Stimulated activated effector memory CD8-positive, alpha-beta T cell treated with anti-CD3 and anti-CD28 coated beads, Interleukin-12 subunit alpha, Interleukin-12 subunit beta, amount 100 ng/mL, for 72 hours (primary cell): ENCODE measurements at regions not wholly inside any gene's neighbourhood (a gene's known extent, or its start where the extent isn't known, plus 50 kb on each side); places are given as distances from the start of the nearest gene placed in this dataset.
"Not testable (repeated sequence)": the region's sequence is repeated elsewhere in the genome, so short reads cannot be mapped to it uniquely, and the experiment has no call there.

Experiments used
- ATAC-seq: fragments of 150-1000 bp; cut with Tn5 transposase; 2 replicates; pipeline ENCODE4 v1.10.0; 2021
- DNase-seq, 2 donors: peaks; one replicate each; pipeline ENCODE4 v3.0.0; 2021 to 2022; ENCODE audit warnings: low spot score in 2 of 2
- H3K27ac Mint-ChIP-seq: one replicate; pipeline ENCODE4 v1.8.0; 2022; ENCODE audit warnings: mild to moderate bottlenecking, mixed read lengths
- H3K36me3 Mint-ChIP-seq: one replicate; pipeline ENCODE4 v1.8.0; 2022; ENCODE audit warnings: mild to moderate bottlenecking, mixed read lengths
- H3K4me1 Mint-ChIP-seq: one replicate; pipeline ENCODE4 v1.8.0; 2022; ENCODE audit warnings: mixed read lengths
- H3K4me3 Mint-ChIP-seq: one replicate; pipeline ENCODE4 v1.8.0; 2022; ENCODE audit warnings: mild to moderate bottlenecking, mixed read lengths
- H3K9me3 Mint-ChIP-seq: one replicate; pipeline ENCODE4 v1.8.0; 2022; ENCODE audit warnings: mixed read lengths

DNA sequence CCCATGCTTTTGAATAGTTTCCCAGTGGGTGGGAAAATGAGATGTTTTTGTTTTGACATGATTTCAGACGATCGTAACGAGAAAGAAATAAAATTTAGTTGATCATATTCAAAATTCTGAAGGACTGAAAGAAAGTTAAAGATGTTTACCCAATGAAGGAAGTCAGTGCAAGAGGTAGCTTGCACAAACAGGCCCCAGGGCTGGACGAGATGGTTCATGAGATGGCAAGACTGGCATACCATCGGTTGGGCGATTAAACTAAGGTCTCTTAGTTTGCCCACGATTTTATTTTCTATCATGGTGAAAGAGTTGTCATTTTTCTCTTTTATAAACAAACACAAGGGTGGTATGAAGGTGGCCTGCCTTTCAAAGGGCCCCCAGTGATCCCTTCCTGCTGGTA lies 124.5 kb upstream of the TBX5 start:
- Mint-ChIP-seq H3K9me3 (peaks cover 3% of the 10 kb centered on the region), H3K27ac (no peak overlapping the region), H3K4me3 (no peak overlapping the region), H3K4me1 (no peaks in the 10 kb centered on the region), H3K36me3 (no peaks in the 10 kb centered on the region)
- DNase-seq (no peak), ATAC-seq (no peak)

DNA sequence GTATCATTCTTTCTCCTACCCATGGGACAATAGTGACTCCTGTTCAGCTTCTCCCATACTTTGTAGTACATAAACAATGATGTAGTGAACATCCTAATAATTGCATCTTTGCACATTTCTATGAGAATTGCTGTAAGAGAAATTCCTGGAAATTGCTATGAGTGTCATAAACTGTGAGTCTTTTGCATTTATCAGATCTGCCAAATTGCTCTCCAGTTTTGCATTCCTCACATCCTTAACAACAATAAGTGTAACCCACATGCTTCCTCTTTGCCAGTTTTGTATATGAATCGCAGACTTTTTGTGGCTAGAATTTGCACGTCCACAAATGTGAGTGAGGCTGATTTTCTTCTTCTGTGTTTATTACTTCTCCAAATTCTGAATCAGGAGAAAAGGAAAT lies 124.0 kb upstream of the TBX5 start:
- no peak overlapping the region for H3K4me3 Mint-ChIP-seq

DNA sequence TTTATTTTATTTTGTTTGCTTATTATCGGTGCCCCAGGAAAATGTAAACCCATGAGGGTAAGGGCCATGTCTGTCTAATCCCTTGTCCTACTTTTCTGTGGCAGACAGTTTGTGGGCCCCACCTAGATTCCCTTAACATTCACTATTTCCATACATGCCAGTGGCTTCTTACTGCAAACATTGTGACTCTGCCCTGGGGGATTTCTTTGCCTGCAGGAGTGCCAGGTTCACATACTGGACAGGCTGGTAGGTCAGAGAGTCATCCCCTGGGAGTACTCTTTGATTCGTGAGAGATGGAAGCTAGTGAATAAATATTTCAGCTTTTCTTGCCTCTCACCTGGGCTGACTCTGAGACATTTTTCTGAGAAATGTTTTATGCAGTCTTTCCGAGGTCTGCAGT lies 122.8 kb upstream of the TBX5 start:
- no peak for ATAC-seq
- H3K4me3 Mint-ChIP-seq: no peak overlapping the region
- peaks cover 3% of the 10 kb centered on the region for H3K9me3 Mint-ChIP-seq
- no peaks in the 10 kb centered on the region for H3K4me1 Mint-ChIP-seq
- no peaks in the 10 kb centered on the region for H3K36me3 Mint-ChIP-seq
- no peak for DNase-seq
- no peak overlapping the region for H3K27ac Mint-ChIP-seq

More for the DNA sequence above, 124.0 kb upstream of the TBX5 start:
- Mint-ChIP-seq H3K4me1 (no peaks in the 10 kb centered on the region), H3K27ac (no peak overlapping the region), H3K9me3 (peaks cover 3% of the 10 kb centered on the region), H3K36me3 (no peaks in the 10 kb centered on the region)
- ATAC-seq (no peak), DNase-seq (no peak)

DNA sequence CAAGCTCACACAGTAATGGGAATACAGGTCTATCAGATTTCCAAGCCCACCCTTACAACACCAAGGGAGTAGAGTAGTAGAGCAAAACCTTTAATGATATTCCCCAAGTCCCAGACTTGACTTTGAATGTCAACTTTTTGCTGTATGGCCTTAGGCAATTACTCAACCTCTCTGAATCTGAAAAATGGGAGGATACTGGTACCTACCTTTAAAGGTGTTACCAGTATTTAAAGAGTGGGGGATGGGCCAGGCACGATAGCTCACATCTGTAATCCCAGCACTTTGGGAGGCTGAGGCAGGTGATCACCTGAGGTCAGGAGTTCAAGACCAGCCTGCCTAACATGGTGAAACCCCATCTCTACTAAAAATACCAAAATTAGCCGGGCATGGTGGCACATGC lies 115.2 kb upstream of the TBX5 start:
- DNase-seq, H3K9me3 Mint-ChIP-seq, H3K4me3 Mint-ChIP-seq, H3K36me3 Mint-ChIP-seq, H3K4me1 Mint-ChIP-seq, H3K27ac Mint-ChIP-seq, ATAC-seq: not testable (repeated sequence)

DNA sequence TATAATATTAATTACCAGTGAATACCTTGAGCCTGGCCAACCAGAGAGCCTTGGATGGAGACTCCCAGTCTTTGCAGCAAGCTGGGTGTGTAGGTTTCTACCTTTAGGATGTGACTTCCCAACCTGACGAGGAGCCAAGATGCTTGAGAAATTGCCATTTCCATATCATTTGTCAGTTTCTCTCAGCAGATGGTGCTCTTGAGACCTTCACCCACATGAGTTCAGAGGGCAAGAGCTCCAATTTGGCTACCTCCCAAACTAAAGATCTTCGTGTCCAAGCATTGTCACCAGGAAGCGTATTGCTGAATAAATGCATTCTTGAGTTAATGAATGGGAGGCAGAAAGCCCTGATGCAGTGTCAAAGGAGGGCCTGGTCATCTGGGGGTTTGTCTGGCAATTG lies 106.4 kb upstream of the TBX5 start:
- Mint-ChIP-seq H3K4me3 (no peak overlapping the region), H3K27ac (no peak overlapping the region), H3K9me3 (no peaks in the 10 kb centered on the region), H3K36me3 (no peaks in the 10 kb centered on the region), H3K4me1 (no peaks in the 10 kb centered on the region)
- ATAC-seq: no peak
- DNase-seq: no peak

DNA sequence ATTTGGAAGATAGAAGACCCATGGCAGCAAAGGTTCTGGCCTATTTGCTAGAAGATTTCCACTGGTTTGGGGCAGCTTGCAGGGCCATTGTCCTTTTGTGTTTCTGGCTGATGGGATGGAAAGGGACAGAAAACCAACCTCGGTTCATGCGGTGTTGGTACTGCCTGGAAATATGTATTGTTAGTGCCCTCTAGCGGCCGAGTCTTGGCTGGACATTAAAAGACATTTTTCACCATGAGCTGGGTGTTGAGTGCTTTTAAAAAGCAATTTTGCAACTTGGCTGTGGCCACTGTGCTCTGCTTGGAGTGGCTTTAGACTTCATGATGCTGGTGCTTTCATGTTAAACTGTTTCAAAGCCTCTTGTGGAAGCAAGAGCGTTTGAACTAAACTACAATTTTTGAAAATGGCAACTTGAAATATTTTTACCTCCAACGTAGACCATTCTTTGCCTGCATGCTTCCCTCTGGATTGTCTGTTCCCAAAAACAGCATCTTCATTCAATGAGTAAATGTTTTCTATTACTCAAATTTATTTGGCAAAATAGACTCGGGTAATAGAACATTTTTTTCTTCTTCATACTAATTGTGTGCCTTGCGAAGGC lies 102.7 kb upstream of the TBX5 start:
- H3K36me3 Mint-ChIP-seq: no peaks in the 10 kb centered on the region
- no peak overlapping the region for H3K4me3 Mint-ChIP-seq
- DNase-seq (peak; percentile 30 to 65), ATAC-seq (no peak)
- no peak overlapping the region for H3K27ac Mint-ChIP-seq
- H3K4me1 Mint-ChIP-seq: no peaks in the 10 kb centered on the region
- no peaks in the 10 kb centered on the region for H3K9me3 Mint-ChIP-seq

DNA sequence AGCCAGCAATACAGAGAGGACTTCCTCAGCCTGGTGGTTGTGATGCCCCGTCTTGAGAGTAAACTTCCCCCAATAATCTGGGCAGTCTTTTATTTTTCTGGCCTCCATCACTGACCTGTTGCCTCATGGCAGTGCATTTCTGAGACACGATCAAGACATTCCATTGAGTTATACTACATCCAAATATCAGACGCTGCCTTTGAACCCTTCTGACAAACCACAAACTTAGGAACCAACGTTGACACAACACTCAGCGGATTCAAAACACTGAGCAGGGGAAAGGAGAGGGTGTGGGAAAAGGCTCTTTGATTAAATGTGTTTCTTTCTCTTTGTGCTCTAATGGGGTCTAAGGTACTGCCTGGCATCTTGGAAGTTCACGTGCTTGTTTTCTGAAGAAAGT lies 100.7 kb upstream of the TBX5 start:
- no peak for DNase-seq
- Mint-ChIP-seq H3K36me3 (no peaks in the 10 kb centered on the region), H3K27ac (no peak overlapping the region), H3K4me3 (no peak overlapping the region), H3K9me3 (no peaks in the 10 kb centered on the region), H3K4me1 (no peaks in the 10 kb centered on the region)
- ATAC-seq: no peak

DNA sequence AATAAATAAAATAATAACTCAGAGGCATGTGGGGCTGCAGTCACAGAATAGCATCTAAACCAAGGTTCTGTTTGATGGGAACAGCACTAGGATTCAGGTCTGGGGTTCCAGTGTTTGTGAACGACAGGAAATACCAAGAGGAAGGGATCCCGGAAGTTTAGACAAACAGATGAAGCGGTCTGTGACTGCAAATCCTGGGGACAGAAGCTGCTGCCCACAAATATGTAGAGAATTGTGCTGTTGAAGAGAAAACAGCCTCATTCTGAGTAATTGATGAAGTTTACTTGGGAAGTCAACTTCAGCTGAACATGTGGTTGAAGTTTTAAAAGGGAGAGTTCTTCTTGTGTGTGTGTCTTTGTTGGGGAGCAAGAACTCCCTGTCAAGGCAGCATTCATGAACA lies 98.4 kb upstream of the TBX5 start:
- Mint-ChIP-seq H3K4me3 (no peak overlapping the region), H3K9me3 (no peaks in the 10 kb centered on the region), H3K27ac (no peak overlapping the region), H3K4me1 (no peaks in the 10 kb centered on the region), H3K36me3 (no peaks in the 10 kb centered on the region)
- no peak for DNase-seq
- no peak for ATAC-seq

DNA sequence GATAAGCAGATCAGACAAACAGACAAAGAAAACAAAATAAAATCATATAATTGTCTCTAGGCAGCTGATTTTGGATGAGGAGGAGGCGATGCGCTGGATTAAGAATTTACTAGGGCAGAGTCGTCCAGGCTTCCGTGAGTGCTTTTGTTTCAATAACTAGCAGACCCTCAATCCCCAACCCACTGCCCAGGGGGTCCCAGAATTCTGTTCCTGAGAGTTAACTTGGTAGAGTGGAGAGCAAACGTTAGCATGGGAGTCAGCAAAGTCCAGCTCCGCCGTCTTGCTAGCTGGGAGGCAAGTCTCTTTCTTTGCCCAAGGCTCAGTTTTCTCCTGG lies 95.5 kb upstream of the TBX5 start:
- no peak for DNase-seq
- no peak overlapping the region for H3K27ac Mint-ChIP-seq
- no peak overlapping the region for H3K4me3 Mint-ChIP-seq
- H3K4me1 Mint-ChIP-seq: no peaks in the 10 kb centered on the region
- no peaks in the 10 kb centered on the region for H3K36me3 Mint-ChIP-seq
- no peaks in the 10 kb centered on the region for H3K9me3 Mint-ChIP-seq
- no peak for ATAC-seq

DNA sequence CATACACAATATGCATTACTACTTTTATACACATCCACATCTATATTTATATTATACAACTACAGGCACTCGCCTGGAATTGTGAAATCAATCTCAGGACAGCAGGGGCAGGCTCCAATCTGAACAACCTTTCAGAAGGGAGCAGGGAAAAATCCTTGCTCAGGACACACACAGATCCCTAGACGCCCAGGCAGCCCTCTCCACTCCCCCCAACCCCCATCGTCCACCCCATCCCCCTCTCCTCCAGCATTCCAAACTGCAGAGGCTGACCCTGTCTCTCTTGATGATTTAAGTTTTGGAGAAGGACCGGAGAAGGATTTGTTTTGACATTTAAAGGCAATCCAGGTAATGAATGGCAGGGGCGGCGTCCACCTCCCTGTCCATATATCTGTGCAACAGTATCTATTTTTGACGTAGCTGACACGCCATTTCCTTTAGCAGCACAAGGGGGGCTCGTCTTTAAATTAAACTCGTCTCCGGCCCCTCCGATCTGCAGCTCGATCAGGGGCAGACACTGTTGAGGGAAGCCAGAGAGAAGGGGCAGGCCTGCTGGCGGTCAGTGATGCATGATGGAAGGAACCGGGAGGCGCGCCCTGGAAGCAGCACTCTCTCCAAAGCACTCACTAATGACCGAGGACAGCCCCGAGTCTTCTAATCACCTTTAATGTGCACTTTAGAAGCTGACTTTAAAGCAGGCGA lies 95.0 kb upstream of the TBX5 start:
- no peak overlapping the region for H3K4me3 Mint-ChIP-seq
- no peaks in the 10 kb centered on the region for H3K36me3 Mint-ChIP-seq
- H3K4me1 Mint-ChIP-seq: no peaks in the 10 kb centered on the region
- H3K27ac Mint-ChIP-seq: no peak overlapping the region
- no peak for ATAC-seq
- H3K9me3 Mint-ChIP-seq: no peaks in the 10 kb centered on the region
- DNase-seq: no peak

DNA sequence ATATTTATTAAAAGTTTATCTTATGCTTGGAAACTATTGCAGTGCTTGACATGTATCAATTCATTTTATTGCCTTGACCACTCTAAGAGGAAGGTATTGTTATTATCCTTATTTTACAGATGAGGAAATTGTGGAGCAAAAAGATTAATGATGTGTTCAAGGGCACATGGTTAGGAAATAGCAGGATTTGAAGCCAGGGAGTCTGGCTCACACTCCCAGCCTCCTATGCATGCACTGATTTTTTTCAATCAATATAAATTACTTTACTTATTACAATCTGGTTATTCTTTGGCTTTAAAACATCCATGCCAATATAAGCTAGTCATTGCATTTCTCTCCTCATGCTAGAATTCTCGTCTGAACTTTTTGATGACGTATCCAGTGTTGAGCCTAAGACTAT lies 94.2 kb upstream of the TBX5 start:
- no peaks in the 10 kb centered on the region for H3K36me3 Mint-ChIP-seq
- H3K4me1 Mint-ChIP-seq: no peaks in the 10 kb centered on the region
- no peak overlapping the region for H3K4me3 Mint-ChIP-seq
- DNase-seq: no peak
- no peaks in the 10 kb centered on the region for H3K9me3 Mint-ChIP-seq
- ATAC-seq: no peak
- H3K27ac Mint-ChIP-seq: no peak overlapping the region

DNA sequence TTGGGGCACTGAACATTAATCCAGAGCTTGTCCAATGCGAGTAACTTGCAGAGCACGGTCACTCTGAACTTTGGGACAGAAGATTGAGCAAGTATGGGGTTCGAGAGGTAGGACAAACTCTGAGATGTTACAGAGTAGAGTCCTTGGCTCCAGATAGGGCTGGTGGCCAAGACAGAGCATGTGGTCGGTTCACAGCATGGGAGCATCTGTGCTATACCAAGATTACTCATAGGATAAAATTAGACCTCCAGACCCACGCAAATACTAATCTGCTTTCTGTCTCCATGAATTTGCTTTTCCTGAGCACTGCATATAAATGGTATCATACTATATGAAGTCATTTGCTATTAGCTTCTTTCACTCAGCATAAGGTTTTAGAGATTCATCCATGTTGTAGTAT lies 93.4 kb upstream of the TBX5 start:
- no peaks in the 10 kb centered on the region for H3K4me1 Mint-ChIP-seq

DNA sequence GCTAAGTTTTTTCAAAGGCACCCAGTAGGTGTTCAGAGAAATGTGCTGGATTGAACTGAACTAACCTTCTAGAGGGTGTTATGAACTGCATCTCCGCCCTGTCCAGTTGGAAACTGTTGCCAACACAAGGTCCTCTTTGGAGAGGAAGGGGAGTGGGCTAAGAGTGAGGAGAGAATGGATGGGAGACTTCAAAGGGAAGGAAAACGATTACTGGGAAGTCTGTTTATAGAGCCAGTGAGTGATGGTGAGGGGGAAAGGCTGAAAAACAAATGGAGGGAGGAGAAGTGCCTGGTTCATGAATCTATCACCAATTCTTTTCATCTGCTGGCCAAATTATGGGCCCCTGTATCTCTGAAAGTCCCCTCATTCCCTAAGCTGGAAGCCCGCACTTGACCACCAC lies 86.0 kb upstream of the TBX5 start:
- Mint-ChIP-seq H3K9me3 (no peaks in the 10 kb centered on the region), H3K36me3 (no peaks in the 10 kb centered on the region)

More for the DNA sequence above, 93.4 kb upstream of the TBX5 start:
- H3K9me3 Mint-ChIP-seq: no peaks in the 10 kb centered on the region
- DNase-seq (no peak), ATAC-seq (no peak)
- no peak overlapping the region for H3K4me3 Mint-ChIP-seq
- no peaks in the 10 kb centered on the region for H3K36me3 Mint-ChIP-seq
- no peak overlapping the region for H3K27ac Mint-ChIP-seq

DNA sequence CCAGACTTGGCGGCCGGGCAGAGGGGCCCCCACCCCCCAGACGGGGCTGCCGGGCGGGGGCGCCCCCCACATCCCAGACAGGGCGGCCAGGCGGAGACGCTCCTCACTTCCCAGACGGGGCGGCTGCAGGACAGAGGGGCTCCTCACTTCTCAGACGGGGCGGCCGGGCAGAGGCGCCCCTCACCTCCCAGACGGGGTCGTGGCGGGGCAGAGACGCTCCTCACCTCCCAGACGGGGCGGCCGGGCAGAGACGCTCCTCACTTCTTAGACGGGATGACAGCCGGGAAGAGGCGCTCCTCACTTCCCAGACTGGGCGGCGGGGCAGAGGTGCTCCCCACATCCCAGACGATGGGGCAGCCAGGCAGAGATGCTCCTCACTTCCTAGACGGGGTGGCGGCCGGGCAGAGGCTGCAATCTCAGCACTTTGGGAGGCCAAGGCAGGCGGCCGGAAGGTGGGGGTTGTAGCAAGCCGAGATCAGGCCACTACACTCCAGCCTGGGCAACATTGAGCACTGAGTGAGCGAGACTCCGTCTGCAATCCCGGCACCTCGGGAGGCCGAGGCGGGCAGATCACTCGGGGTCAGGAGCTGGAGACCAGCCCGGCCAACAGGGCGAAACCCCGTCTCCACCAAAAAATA lies 79.0 kb upstream of the TBX5 start:
- not testable (repeated sequence) for H3K9me3 Mint-ChIP-seq, H3K4me3 Mint-ChIP-seq, H3K27ac Mint-ChIP-seq, ATAC-seq, H3K4me1 Mint-ChIP-seq, DNase-seq, H3K36me3 Mint-ChIP-seq

More for the DNA sequence above, 86.0 kb upstream of the TBX5 start:
- Mint-ChIP-seq H3K4me3 (no peak overlapping the region), H3K27ac (no peak overlapping the region), H3K4me1 (no peaks in the 10 kb centered on the region)
- ATAC-seq (no peak), DNase-seq (no peak)

DNA sequence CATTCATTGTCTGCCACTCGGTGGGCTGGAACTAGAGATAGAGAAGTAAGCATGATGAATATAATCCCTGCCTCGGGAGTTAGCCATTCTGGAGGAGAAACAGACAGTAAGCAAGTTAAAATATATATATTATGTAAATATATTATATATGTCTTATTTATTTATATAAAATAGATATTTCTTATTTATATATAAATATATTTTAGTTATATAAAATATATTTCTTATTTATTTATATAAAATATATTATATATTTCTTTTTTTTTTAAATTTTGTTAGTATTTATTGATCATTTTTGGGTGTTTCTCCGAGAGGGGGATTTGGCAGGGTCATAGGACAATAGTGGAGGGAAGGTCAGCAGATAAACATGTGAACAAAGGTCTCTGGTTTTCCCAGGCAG lies 78.1 kb upstream of the TBX5 start:
- ATAC-seq: no peak
- Mint-ChIP-seq H3K27ac (no peak overlapping the region), H3K9me3 (no peaks in the 10 kb centered on the region), H3K4me1 (peaks cover 8% of the 10 kb centered on the region), H3K36me3 (no peaks in the 10 kb centered on the region), H3K4me3 (no peak overlapping the region)
- no peak for DNase-seq

DNA sequence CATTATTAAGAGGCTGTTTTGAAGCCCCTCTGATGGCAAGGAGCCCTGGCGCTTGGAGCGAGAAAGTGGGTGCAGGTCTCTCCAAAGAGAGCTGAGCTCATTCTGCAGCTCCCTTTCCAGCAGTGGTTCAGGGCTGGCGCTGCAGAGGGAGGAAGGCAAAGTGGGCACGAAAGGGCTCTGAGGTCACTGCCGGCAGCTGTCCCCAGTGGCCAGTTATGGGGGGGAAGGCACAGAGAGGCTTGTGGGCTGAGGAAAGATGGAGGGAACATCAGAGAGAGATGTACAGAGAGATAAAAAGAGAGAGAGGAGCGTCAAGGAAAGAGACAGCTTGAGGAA lies 75.2 kb upstream of the TBX5 start:
- Mint-ChIP-seq H3K9me3 (no peaks in the 10 kb centered on the region), H3K27ac (no peak overlapping the region), H3K4me1 (peaks cover 8% of the 10 kb centered on the region), H3K36me3 (no peaks in the 10 kb centered on the region), H3K4me3 (no peak overlapping the region)
- DNase-seq: no peak
- no peak for ATAC-seq
